ENCODE measurements at regions not wholly inside any gene's neighbourhood (a gene's known extent, or its start where the extent isn't known, plus 50 kb on each side); places are given as distances from the start of the nearest gene placed in this dataset.
"Not testable (repeated sequence)": the region's sequence is repeated elsewhere in the genome, so short reads cannot be mapped to it uniquely, and the experiment has no call there.

- DNase-seq (ENCODE audit: low spot score), result not testable (repeated sequence)
These were observed 61.2 kb upstream of the MINDY3 start for GRCh38 chr10:15921423-15921945.

- no peak for DNase-seq (ENCODE audit: low spot score)
These were observed 71.1 kb upstream of the MINDY3 start for GRCh38 chr10:15931376-15931775.

GRCh38 chr10:15939543-15939942 lies 79.2 kb upstream of the MINDY3 start:
- not testable (repeated sequence) for DNase-seq (ENCODE audit: low spot score)

GRCh38 chr10:15943426-15943825 lies 83.1 kb upstream of the MINDY3 start:
- DNase-seq (ENCODE audit: low spot score), result no peak

GRCh38 chr10:15954188-15954587 lies 93.9 kb upstream of the MINDY3 start:
- no peak for DNase-seq (ENCODE audit: low spot score)

GRCh38 chr10:15960277-15960676 lies 100.0 kb upstream of the MINDY3 start:
- DNase-seq (ENCODE audit: low spot score), result no peak

- not testable (repeated sequence) for DNase-seq (ENCODE audit: low spot score)
These were observed 112.4 kb upstream of the MINDY3 start for GRCh38 chr10:15972736-15973135.

GRCh38 chr10:15985690-15986089 lies 125.4 kb upstream of the MINDY3 start:
- DNase-seq (ENCODE audit: low spot score), result no peak

- DNase-seq (ENCODE audit: low spot score), result no peak
These were observed 130.3 kb upstream of the MINDY3 start for GRCh38 chr10:15990535-15991129.

GRCh38 chr10:15997313-15997712 lies 137.0 kb upstream of the MINDY3 start:
- DNase-seq (ENCODE audit: low spot score), result no peak

- no peak for DNase-seq (ENCODE audit: low spot score)
These were observed 141.3 kb upstream of the MINDY3 start for GRCh38 chr10:16001581-16001980.

GRCh38 chr10:16009785-16010184 lies 149.5 kb upstream of the MINDY3 start:
- DNase-seq (ENCODE audit: low spot score), result no peak

- DNase-seq (ENCODE audit: low spot score), result no peak
These were observed 151.2 kb upstream of the MINDY3 start for GRCh38 chr10:16011548-16011947.

- DNase-seq (ENCODE audit: low spot score), result no peak
These were observed 154.2 kb upstream of the MINDY3 start for GRCh38 chr10:16014469-16014868.

GRCh38 chr10:16016688-16017087 lies 156.4 kb upstream of the MINDY3 start:
- DNase-seq (ENCODE audit: low spot score), result no peak

GRCh38 chr10:16020836-16021235 lies 160.5 kb upstream of the MINDY3 start:
- DNase-seq (ENCODE audit: low spot score), result no peak

- not testable (repeated sequence) for DNase-seq (ENCODE audit: low spot score)
These were observed 166.5 kb upstream of the MINDY3 start for GRCh38 chr10:16026832-16027231.

GRCh38 chr10:16030562-16030961 lies 170.3 kb upstream of the MINDY3 start:
- DNase-seq (ENCODE audit: low spot score), result no peak

GRCh38 chr10:16049050-16049449 lies 188.7 kb upstream of the MINDY3 start:
- DNase-seq (ENCODE audit: low spot score), result no peak

GRCh38 chr10:16049782-16050181 lies 189.5 kb upstream of the MINDY3 start:
- DNase-seq (ENCODE audit: low spot score), result no peak

GRCh38 chr10:16063350-16063749 lies 203.0 kb upstream of the MINDY3 start:
- DNase-seq (ENCODE audit: low spot score), result no peak

GRCh38 chr10:16083551-16083950 lies 223.2 kb upstream of the MINDY3 start:
- not testable (repeated sequence) for DNase-seq (ENCODE audit: low spot score)

GRCh38 chr10:16105082-16105481 lies 244.8 kb upstream of the MINDY3 start:
- DNase-seq (ENCODE audit: low spot score), result peak; percentile 30

Data from COLO829 (cell line).